Uterus (tissue), 3 donors: ENCODE measurements at regions not wholly inside any gene's neighbourhood (a gene's known extent, or its start where the extent isn't known, plus 50 kb on each side); places are given as distances from the start of the nearest gene placed in this dataset.

Experiments
- DNase-seq, 2 donors: peaks; one replicate each; pipeline ENCODE4 v3.0.0-alpha.2; 2019 to 2020
- H3K27ac ChIP-seq, 2 donors: fragments of 200-600 bp; sonication (generic); 1 replicate in 1 of 2; 2 replicates in 1 of 2; pipeline ENCODE4 v1.5.1; 2016 to 2018
- H3K27me3 ChIP-seq, 2 donors: fragments of 200-600 bp; sonication (generic); one replicate each; pipeline ENCODE4 v1.5.1; 2018 to 2019; ENCODE audit warnings: control low read depth in 1 of 2
- H3K36me3 ChIP-seq, 2 donors: fragments of 200-600 bp; sonication (generic); one replicate each; pipeline ENCODE4 v1.5.1; 2019; ENCODE audit warnings: control low read depth in 1 of 2
- H3K4me1 ChIP-seq, 2 donors: fragments of 200-600 bp; sonication (generic); one replicate each; pipeline ENCODE4 v1.5.1; 2018 to 2019; ENCODE audit warnings: control low read depth in 1 of 2
- H3K4me3 ChIP-seq, 2 donors: fragments of 200-600 bp; sonication (generic); 1 replicate in 1 of 2; 2 replicates in 1 of 2; pipeline ENCODE4 v1.5.1; 2018 to 2019; ENCODE audit warnings: mild to moderate bottlenecking in 1 of 2
- H3K9me3 ChIP-seq, 2 donors: fragments of 200-600 bp; sonication (generic); one replicate each; pipeline ENCODE4 v1.5.1; 2019; ENCODE audit warnings: control low read depth in 1 of 2
- POLR2A ChIP-seq, 2 donors: fragments of 450-650 bp; IDR thresholded peaks; one replicate each; pipeline ENCODE4 v1.6.1; 2016; ENCODE audit warnings: antibody characterized with exemption in 2 of 2, mild to moderate bottlenecking in 1 of 2, moderate library complexity in 1 of 2
- intact Hi-C: fragments of 100-400 bp; cut with DNase I; formaldehyde crosslinking; loops from one replicate; pipeline ENCODE4 v1.15.1; 2023; ENCODE audit warnings: low total_unique reads
- TF ChIP-seq, protein P1 (sequence below), 4 experiments: fragments of 200-600 bp in 2 of 4; fragments of 450-650 bp in 2 of 4; sonication (generic) in 2 of 4; IDR thresholded peaks; one replicate each; pipeline ENCODE4 v1.5.1; 2016 to 2019; ENCODE audit warnings: antibody characterized with exemption in 4 of 4, mild to moderate bottlenecking in 2 of 4, moderate library complexity in 1 of 4
- donor health status: DM: yes; HTN: yes; CAD: no.

DNA sequence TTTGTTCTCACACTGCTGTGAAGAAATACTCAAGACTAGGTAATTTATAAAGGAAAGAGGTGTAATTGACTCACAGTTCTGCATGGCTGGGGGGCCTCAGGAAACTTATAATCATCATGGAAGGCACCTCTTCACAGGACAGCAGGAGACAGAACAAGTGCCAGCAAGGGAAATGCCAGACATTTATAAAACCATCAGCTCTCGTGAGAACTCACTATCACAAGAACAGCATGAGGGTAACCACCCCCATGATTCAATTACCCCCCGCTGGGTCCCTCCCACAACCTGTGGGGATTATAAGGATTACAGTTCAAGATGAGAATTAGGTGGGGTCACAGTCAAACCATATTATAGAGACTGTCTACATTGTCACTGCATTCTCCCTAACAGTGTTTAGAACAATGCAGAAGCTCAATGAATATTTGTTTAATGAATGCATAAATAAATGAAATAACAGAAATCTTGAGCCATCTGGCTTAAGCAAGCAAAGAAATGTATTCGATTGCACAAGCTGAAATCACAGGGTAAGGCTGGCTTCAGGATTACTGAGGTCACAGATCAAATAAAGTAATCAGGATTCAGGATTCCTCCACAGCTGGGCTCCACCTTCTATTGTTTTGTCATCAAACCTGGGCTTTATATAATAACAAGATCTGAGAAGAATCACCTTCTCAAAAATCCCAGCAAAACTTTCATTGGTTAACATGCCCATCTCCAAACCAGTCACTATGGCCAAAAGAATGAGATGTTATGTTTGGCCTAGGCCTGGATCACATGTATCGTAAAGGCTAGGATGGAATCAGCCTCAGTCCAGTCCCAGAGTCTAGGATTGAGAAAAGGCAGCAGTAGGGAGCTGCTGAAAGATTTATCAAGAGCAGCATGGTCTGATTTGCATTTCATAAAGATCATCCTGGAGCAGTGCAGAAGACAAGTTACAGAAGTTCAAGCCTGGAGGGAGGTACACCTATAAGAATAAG, 137.8 kb upstream of the UBASH3B start:
- H3K4me1 ChIP-seq = no peaks in the 10 kb centered on the region
- H3K9me3 ChIP-seq = no peaks in the 10 kb centered on the region
- no peak for DNase-seq
- H3K27ac ChIP-seq = no peak overlapping the region
- H3K36me3 ChIP-seq = no peaks in the 10 kb centered on the region
- H3K27me3 ChIP-seq = no peaks in the 10 kb centered on the region
- H3K4me3 ChIP-seq = no peak overlapping the region
- intact Hi-C loops = no loop called here
- TF ChIP-seq, protein P1, sequence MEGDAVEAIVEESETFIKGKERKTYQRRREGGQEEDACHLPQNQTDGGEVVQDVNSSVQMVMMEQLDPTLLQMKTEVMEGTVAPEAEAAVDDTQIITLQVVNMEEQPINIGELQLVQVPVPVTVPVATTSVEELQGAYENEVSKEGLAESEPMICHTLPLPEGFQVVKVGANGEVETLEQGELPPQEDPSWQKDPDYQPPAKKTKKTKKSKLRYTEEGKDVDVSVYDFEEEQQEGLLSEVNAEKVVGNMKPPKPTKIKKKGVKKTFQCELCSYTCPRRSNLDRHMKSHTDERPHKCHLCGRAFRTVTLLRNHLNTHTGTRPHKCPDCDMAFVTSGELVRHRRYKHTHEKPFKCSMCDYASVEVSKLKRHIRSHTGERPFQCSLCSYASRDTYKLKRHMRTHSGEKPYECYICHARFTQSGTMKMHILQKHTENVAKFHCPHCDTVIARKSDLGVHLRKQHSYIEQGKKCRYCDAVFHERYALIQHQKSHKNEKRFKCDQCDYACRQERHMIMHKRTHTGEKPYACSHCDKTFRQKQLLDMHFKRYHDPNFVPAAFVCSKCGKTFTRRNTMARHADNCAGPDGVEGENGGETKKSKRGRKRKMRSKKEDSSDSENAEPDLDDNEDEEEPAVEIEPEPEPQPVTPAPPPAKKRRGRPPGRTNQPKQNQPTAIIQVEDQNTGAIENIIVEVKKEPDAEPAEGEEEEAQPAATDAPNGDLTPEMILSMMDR (IDR thresholded peaks at IDR 0.05) = no peak

- no peaks in the 10 kb centered on the region for H3K27me3 ChIP-seq
- intact Hi-C loops = no loop called here
- H3K4me3 ChIP-seq = no peak overlapping the region
- no peaks in the 10 kb centered on the region for H3K9me3 ChIP-seq
- no peak for DNase-seq
- no peaks in the 10 kb centered on the region for H3K4me1 ChIP-seq
- no peak overlapping the region for H3K27ac ChIP-seq
- H3K36me3 ChIP-seq = no peaks in the 10 kb centered on the region
- TF ChIP-seq POLR2A (IDR thresholded peaks at IDR 0.05) = no peak
- TF ChIP-seq, protein P1 (IDR thresholded peaks at IDR 0.05) = no peak
These were observed 138.8 kb upstream of the UBASH3B start for GRCh38 chr11:122516686-122517085.

GRCh38 chr11:122513997-122514396, 141.5 kb upstream of the UBASH3B start:
- DNase-seq = no peak
- Histone ChIP-seq H3K27me3 (no peaks in the 10 kb centered on the region), H3K4me3 (no peak overlapping the region), H3K9me3 (no peaks in the 10 kb centered on the region), H3K36me3 (no peaks in the 10 kb centered on the region), H3K4me1 (no peaks in the 10 kb centered on the region), H3K27ac (no peak overlapping the region)
- TF ChIP-seq, protein P1 (IDR thresholded peaks at IDR 0.05) = no peak
- TF ChIP-seq POLR2A (IDR thresholded peaks at IDR 0.05) = no peak
- intact Hi-C loops = no loop called here

GRCh38 chr11:122513328-122513727, 142.2 kb upstream of the UBASH3B start:
- TF ChIP-seq POLR2A (IDR thresholded peaks at IDR 0.05) = no peak
- TF ChIP-seq, protein P1 (IDR thresholded peaks at IDR 0.05) = no peak
- Histone ChIP-seq H3K27ac (no peak overlapping the region), H3K36me3 (no peaks in the 10 kb centered on the region), H3K4me3 (no peak overlapping the region), H3K9me3 (no peaks in the 10 kb centered on the region), H3K27me3 (no peaks in the 10 kb centered on the region), H3K4me1 (no peaks in the 10 kb centered on the region)
- DNase-seq = no peak
- intact Hi-C loops = no loop called here

DNA sequence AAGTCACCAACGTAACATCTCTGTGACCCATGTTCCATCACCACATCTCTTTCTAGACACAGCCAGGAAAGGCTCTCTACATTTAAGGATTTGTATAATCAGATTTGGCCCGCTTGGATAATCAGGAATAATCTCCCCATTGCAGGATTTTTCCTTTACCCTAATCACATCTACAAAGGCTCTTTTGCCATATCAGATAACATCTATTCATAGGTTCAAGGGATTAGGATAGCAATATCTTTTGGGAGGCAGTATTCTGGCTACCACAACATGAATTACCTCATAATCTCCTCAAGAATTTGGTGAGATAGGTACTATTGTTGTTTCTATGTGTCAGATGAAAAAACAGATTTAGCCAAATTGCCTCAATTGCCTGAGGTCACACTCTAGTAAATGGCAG, 142.8 kb upstream of the UBASH3B start:
- Histone ChIP-seq H3K36me3 (no peaks in the 10 kb centered on the region), H3K9me3 (no peaks in the 10 kb centered on the region), H3K27me3 (no peaks in the 10 kb centered on the region), H3K27ac (no peak overlapping the region), H3K4me3 (no peak overlapping the region), H3K4me1 (no peaks in the 10 kb centered on the region)
- intact Hi-C loops = no loop called here
- TF ChIP-seq POLR2A (IDR thresholded peaks at IDR 0.05) = no peak
- TF ChIP-seq, protein P1 (IDR thresholded peaks at IDR 0.05) = no peak
- DNase-seq = no peak
